ENCODE measurements at regions not wholly inside any gene's neighbourhood (a gene's known extent, or its start where the extent isn't known, plus 50 kb on each side); places are given as distances from the start of the nearest gene placed in this dataset.
"Not testable (repeated sequence)": the region's sequence is repeated elsewhere in the genome, so short reads cannot be mapped to it uniquely, and the experiment has no call there.

GRCh38 chr10:101280511-101280910 is 51.2 kb upstream of the LBX1 start:
- H3K14ac ChIP-seq (ENCODE audit: low read length) = no peak overlapping the region
- H2BK120ac ChIP-seq (ENCODE audit: low read depth, low read length) = no peak overlapping the region
- H3K4me1 ChIP-seq (ENCODE audit: control insufficient read depth in 2 of 2, insufficient read depth in 1 of 2, low read depth in 1 of 2, low read length in 2 of 2) = peaks cover 7 to 32% of the 10 kb centered on the region in 2 donors
- H2BK5ac ChIP-seq (ENCODE audit: low read length) = no peak overlapping the region
- H2AFZ ChIP-seq (ENCODE audit: low read length) = no peak overlapping the region
- no peak overlapping the region for H2BK15ac ChIP-seq (ENCODE audit: low read length)
- no peak overlapping the region for H3K4me2 ChIP-seq (ENCODE audit: insufficient read depth, low read length, poor library complexity, severe bottlenecking)
- no peak overlapping the region for H3K18ac ChIP-seq (ENCODE audit: low read length)
- H3K9me3 ChIP-seq (replicated peaks in 1 of 2; ENCODE audit: control insufficient read depth in 2 of 2, insufficient read depth in 1 of 2, low read depth in 1 of 2, low read length in 2 of 2) = no peaks in the 10 kb centered on the region
- H4K91ac ChIP-seq (ENCODE audit: low read depth, low read length, poor library complexity) = no peak overlapping the region
- DNase-seq (ENCODE audit: low spot score) = no peak
- WGBS, 2 donors (ENCODE audit: extremely low coverage in 2 of 2, insufficient read length in 2 of 2, insufficient replicate concordance in 1 of 2) = no CpG with 5 or more reads among the region's 2 CpGs
- H3K36me3 ChIP-seq (replicated peaks in 1 of 2; ENCODE audit: control insufficient read depth in 2 of 2, insufficient read depth in 2 of 2, low read length in 2 of 2) = no peaks in the 10 kb centered on the region
- no peak overlapping the region for H4K8ac ChIP-seq (ENCODE audit: low read depth, low read length)
- H3K9ac ChIP-seq (ENCODE audit: low read depth, low read length, poor library complexity) = no peak overlapping the region
- peaks cover 4 to 72% (median 51%) of the 10 kb centered on the region in 3 experiments for H3K27me3 ChIP-seq (ENCODE audit: control insufficient read depth in 3 of 3, insufficient read depth in 3 of 3, low read depth in 1 of 3, low read length in 3 of 3)
- no peak overlapping the region for H2AK5ac ChIP-seq (ENCODE audit: low read depth, low read length)
- no peak overlapping the region for H2BK12ac ChIP-seq (ENCODE audit: low read length)
- H3K4me3 ChIP-seq (ENCODE audit: low read length in 2 of 2) = no peak overlapping the region
- H3K27ac ChIP-seq (replicated peaks; ENCODE audit: low read length) = no peak overlapping the region
- no peaks in the 10 kb centered on the region for H3K79me1 ChIP-seq (ENCODE audit: low read depth, low read length)
- no peak overlapping the region for H3K4ac ChIP-seq (ENCODE audit: low read length)
- no peak overlapping the region for H3K23ac ChIP-seq (ENCODE audit: low read depth, low read length, poor library complexity)

GRCh38 chr10:101280921-101281320 is 51.7 kb upstream of the LBX1 start:
- not testable (repeated sequence) for H4K8ac ChIP-seq (ENCODE audit: low read depth, low read length); H2BK5ac ChIP-seq (ENCODE audit: low read length); H3K36me3 ChIP-seq (replicated peaks in 1 of 2; ENCODE audit: control insufficient read depth in 2 of 2, insufficient read depth in 2 of 2, low read length in 2 of 2); H4K91ac ChIP-seq (ENCODE audit: low read depth, low read length, poor library complexity); H3K9me3 ChIP-seq (replicated peaks in 1 of 2; ENCODE audit: control insufficient read depth in 2 of 2, insufficient read depth in 1 of 2, low read depth in 1 of 2, low read length in 2 of 2); H3K4ac ChIP-seq (ENCODE audit: low read length); H3K23ac ChIP-seq (ENCODE audit: low read depth, low read length, poor library complexity); H3K14ac ChIP-seq (ENCODE audit: low read length); H3K4me2 ChIP-seq (ENCODE audit: insufficient read depth, low read length, poor library complexity, severe bottlenecking); H2BK15ac ChIP-seq (ENCODE audit: low read length); H2BK120ac ChIP-seq (ENCODE audit: low read depth, low read length); H3K4me3 ChIP-seq (ENCODE audit: low read length in 2 of 2); H3K9ac ChIP-seq (ENCODE audit: low read depth, low read length, poor library complexity); DNase-seq (ENCODE audit: low spot score); H3K18ac ChIP-seq (ENCODE audit: low read length); H3K79me1 ChIP-seq (ENCODE audit: low read depth, low read length); H3K27ac ChIP-seq (replicated peaks; ENCODE audit: low read length); H2AFZ ChIP-seq (ENCODE audit: low read length); H2AK5ac ChIP-seq (ENCODE audit: low read depth, low read length); H2BK12ac ChIP-seq (ENCODE audit: low read length)
- Histone ChIP-seq H3K27me3 (ENCODE audit: control insufficient read depth in 3 of 3, insufficient read depth in 3 of 3, low read depth in 1 of 3, low read length in 3 of 3) (peaks cover 4 to 70% (median 49%) of the 10 kb centered on the region in 3 experiments), H3K4me1 (ENCODE audit: control insufficient read depth in 2 of 2, insufficient read depth in 1 of 2, low read depth in 1 of 2, low read length in 2 of 2) (peaks cover 8 to 30% of the 10 kb centered on the region in 2 donors)
- WGBS, 2 donors (ENCODE audit: extremely low coverage in 2 of 2, insufficient read length in 2 of 2, insufficient replicate concordance in 1 of 2) = 100% methylated on average over 1 of the region's 3 CpGs; no CpG with 5 or more reads in 1 of the 2 donors

DNA sequence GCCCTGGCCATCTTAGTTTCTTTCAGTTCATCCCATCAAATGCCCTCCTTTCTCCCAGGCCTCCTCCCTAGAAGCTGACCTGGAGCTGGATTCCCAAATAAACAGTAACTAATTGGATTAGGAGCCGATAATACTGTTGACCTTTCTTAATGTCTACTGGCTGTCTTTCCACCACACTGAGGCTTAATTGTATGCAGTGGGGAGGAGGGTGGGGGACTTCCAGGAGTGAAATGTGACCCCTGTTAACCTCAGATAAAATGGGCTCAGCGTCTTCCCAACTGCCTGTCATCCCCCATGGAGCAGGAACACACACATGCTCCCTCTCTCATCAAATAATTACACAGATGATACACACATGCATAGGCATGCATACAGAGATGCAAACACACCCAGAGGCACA is 53.7 kb upstream of the LBX1 start:
- Histone ChIP-seq H2BK5ac (ENCODE audit: low read length) (no peak overlapping the region), H2BK15ac (ENCODE audit: low read length) (no peak overlapping the region), H3K4me2 (ENCODE audit: insufficient read depth, low read length, poor library complexity, severe bottlenecking) (no peak overlapping the region), H3K27ac (replicated peaks; ENCODE audit: low read length) (no peak overlapping the region), H3K4me3 (ENCODE audit: low read length in 2 of 2) (no peak overlapping the region), H4K8ac (ENCODE audit: low read depth, low read length) (no peak overlapping the region), H3K14ac (ENCODE audit: low read length) (no peak overlapping the region), H2BK120ac (ENCODE audit: low read depth, low read length) (no peak overlapping the region), H3K4me1 (ENCODE audit: control insufficient read depth in 2 of 2, insufficient read depth in 1 of 2, low read depth in 1 of 2, low read length in 2 of 2) (peaks cover 8 to 33% of the 10 kb centered on the region in 2 donors), H3K36me3 (replicated peaks in 1 of 2; ENCODE audit: control insufficient read depth in 2 of 2, insufficient read depth in 2 of 2, low read length in 2 of 2) (no peaks in the 10 kb centered on the region), H3K23ac (ENCODE audit: low read depth, low read length, poor library complexity) (no peak overlapping the region), H3K9me3 (replicated peaks in 1 of 2; ENCODE audit: control insufficient read depth in 2 of 2, insufficient read depth in 1 of 2, low read depth in 1 of 2, low read length in 2 of 2) (no peaks in the 10 kb centered on the region), H2BK12ac (ENCODE audit: low read length) (no peak overlapping the region), H4K91ac (ENCODE audit: low read depth, low read length, poor library complexity) (no peak overlapping the region), H3K27me3 (ENCODE audit: control insufficient read depth in 3 of 3, insufficient read depth in 3 of 3, low read depth in 1 of 3, low read length in 3 of 3) (peaks cover 15 to 77% (median 54%) of the 10 kb centered on the region in 3 experiments), H3K9ac (ENCODE audit: low read depth, low read length, poor library complexity) (no peak overlapping the region), H2AFZ (ENCODE audit: low read length) (no peak overlapping the region), H3K4ac (ENCODE audit: low read length) (no peak overlapping the region), H3K79me1 (ENCODE audit: low read depth, low read length) (no peaks in the 10 kb centered on the region), H3K18ac (ENCODE audit: low read length) (no peak overlapping the region), H2AK5ac (ENCODE audit: low read depth, low read length) (no peak overlapping the region)
- peak; percentile 75 for DNase-seq (ENCODE audit: low spot score)
- no CpG with 5 or more reads among the region's 2 CpGs for WGBS, 2 donors (ENCODE audit: extremely low coverage in 2 of 2, insufficient read length in 2 of 2, insufficient replicate concordance in 1 of 2)

DNA sequence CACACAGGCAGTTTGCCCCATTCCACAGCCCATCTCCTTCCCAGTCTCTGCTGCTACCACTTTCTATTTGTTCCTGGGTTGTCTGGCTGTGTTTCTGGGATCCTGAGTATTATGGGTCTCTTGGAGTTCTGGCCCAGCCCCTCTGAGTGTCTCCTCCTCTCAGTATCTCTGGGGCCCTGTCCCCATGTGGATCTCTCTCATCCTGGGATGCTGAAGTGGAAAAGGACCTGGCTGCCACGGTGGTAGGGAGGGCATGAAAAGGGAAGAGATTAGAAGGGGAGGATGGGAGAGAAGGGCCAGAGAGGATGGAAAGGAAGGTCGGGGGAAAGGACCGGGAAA is 54.5 kb upstream of the LBX1 start:
- H2AFZ ChIP-seq (ENCODE audit: low read length) = peak overlapping the region; percentile 64
- peak overlapping the region; percentile 24 for H2BK12ac ChIP-seq (ENCODE audit: low read length)
- no peak overlapping the region for H3K9ac ChIP-seq (ENCODE audit: low read depth, low read length, poor library complexity)
- H3K79me1 ChIP-seq (ENCODE audit: low read depth, low read length) = no peaks in the 10 kb centered on the region
- H3K27ac ChIP-seq (replicated peaks; ENCODE audit: low read length) = no peak overlapping the region
- WGBS, 2 donors (ENCODE audit: extremely low coverage in 2 of 2, insufficient read length in 2 of 2, insufficient replicate concordance in 1 of 2) = no CpG with 5 or more reads among the region's 3 CpGs
- H4K91ac ChIP-seq (ENCODE audit: low read depth, low read length, poor library complexity) = no peak overlapping the region
- no peak for DNase-seq (ENCODE audit: low spot score)
- peak overlapping the region; percentile 65 for H3K18ac ChIP-seq (ENCODE audit: low read length)
- peaks cover 8 to 34% of the 10 kb centered on the region in 2 donors for H3K4me1 ChIP-seq (ENCODE audit: control insufficient read depth in 2 of 2, insufficient read depth in 1 of 2, low read depth in 1 of 2, low read length in 2 of 2)
- H4K8ac ChIP-seq (ENCODE audit: low read depth, low read length) = no peak overlapping the region
- H3K4ac ChIP-seq (ENCODE audit: low read length) = no peak overlapping the region
- no peak overlapping the region for H3K14ac ChIP-seq (ENCODE audit: low read length)
- peak overlapping the region; percentile 47 for H3K4me2 ChIP-seq (ENCODE audit: insufficient read depth, low read length, poor library complexity, severe bottlenecking)
- no peaks in the 10 kb centered on the region for H3K9me3 ChIP-seq (replicated peaks in 1 of 2; ENCODE audit: control insufficient read depth in 2 of 2, insufficient read depth in 1 of 2, low read depth in 1 of 2, low read length in 2 of 2)
- H3K27me3 ChIP-seq (ENCODE audit: control insufficient read depth in 3 of 3, insufficient read depth in 3 of 3, low read depth in 1 of 3, low read length in 3 of 3) = peaks cover 16 to 84% (median 60%) of the 10 kb centered on the region in 3 experiments
- H2BK120ac ChIP-seq (ENCODE audit: low read depth, low read length) = no peak overlapping the region
- no peak overlapping the region for H3K23ac ChIP-seq (ENCODE audit: low read depth, low read length, poor library complexity)
- no peak overlapping the region for H3K4me3 ChIP-seq (ENCODE audit: low read length in 2 of 2)
- H2AK5ac ChIP-seq (ENCODE audit: low read depth, low read length) = no peak overlapping the region
- H2BK15ac ChIP-seq (ENCODE audit: low read length) = no peak overlapping the region
- peak overlapping the region; percentile 59 for H2BK5ac ChIP-seq (ENCODE audit: low read length)
- H3K36me3 ChIP-seq (replicated peaks in 1 of 2; ENCODE audit: control insufficient read depth in 2 of 2, insufficient read depth in 2 of 2, low read length in 2 of 2) = no peaks in the 10 kb centered on the region

All from neuronal stem cell (in vitro differentiated cells).